Motor neuron (in vitro differentiated cells): ENCODE measurements at regions not wholly inside any gene's neighbourhood (a gene's known extent, or its start where the extent isn't known, plus 50 kb on each side); places are given as distances from the start of the nearest gene placed in this dataset.

ENCODE experiments used
- ATAC-seq, 8 experiments: fragments of 200-7000 bp; cut with Tn5 transposase; replicated peaks in 6 of 8; 2 replicates each; pipeline ENCODE4 v1.8.0; 2021; ENCODE audit warnings: mild to moderate bottlenecking in 8 of 8, moderate library complexity in 8 of 8
- H3K27ac ChIP-seq, 2 donors: fragments of 250-450 bp; sonication (Bioruptor Pico); 2 replicates each; pipeline ENCODE4 v1.9.0; 2021; ENCODE audit warnings: antibody characterized with exemption in 2 of 2, mild to moderate bottlenecking in 2 of 2, moderate library complexity in 1 of 2
- H3K4me1 ChIP-seq, 2 donors: fragments of 250-450 bp; sonication (Bioruptor Pico); replicated peaks in 1 of 2; 2 replicates each; pipeline ENCODE4 v1.6.1; 2021; ENCODE audit warnings: antibody characterized with exemption in 2 of 2, mild to moderate bottlenecking in 2 of 2, moderate library complexity in 1 of 2
- H3K4me3 ChIP-seq, 5 donors: fragments of 250-450 bp; sonication (Bioruptor Pico); 2 replicates each; pipeline ENCODE4 v1.9.0; 2021; ENCODE audit warnings: antibody characterized with exemption in 5 of 5, mild to moderate bottlenecking in 5 of 5, moderate library complexity in 4 of 5
- WGBS, 10 experiments: fragments of 450-650 bp; shearing (Covaris generic); methylation state at CpG; one replicate each; pipeline ENCODE4 v1.0.0; 2022; 5-methylcytosine and 5-hydroxymethylcytosine counted together
- in situ Hi-C, 9 experiments: fragments of 400-800 bp; cut with MboI; loops; one replicate each; pipeline ENCODE4 v1.15.0; 2021; ENCODE audit warnings: low sequenced_read_pairs in 9 of 9, low pct_unique_long_range_greater_than_20kb in 2 of 9; ENCODE audit not compliant: unreplicated experiment in 9 of 9

DNA sequence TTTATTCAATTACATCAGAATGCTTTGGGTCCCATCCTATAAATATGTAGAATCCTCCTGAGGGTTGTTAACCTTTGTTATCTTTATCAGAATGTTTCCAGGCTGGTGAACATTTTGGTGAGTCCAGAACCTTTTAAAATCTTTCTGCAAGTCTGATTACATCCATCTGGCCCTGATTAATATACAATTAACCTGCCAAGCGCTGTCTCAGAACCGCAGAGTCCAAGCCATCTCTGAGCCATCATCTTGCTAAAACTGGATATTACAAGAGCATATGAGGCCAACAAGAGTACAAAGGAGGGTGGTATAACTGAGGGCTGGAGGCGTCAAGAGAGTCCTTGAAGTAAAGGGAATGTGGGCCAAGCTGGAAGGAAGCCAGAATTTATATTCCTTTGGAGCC is 88.6 kb upstream of the ZC3H11B start:
- Histone ChIP-seq H3K4me1 (peaks cover 0 to 8% of the 10 kb centered on the region in 2 donors), H3K4me3 (no peak overlapping the region), H3K27ac (no peak overlapping the region)
- ATAC-seq, result no peak
- WGBS, 10 experiments, result 17 to 90% (median 76%) methylated on average over 1 to 3 of the region's 3 CpGs; no CpG with 5 or more reads in 1 of the 10 experiments
- in situ Hi-C loops, result no loop called here

- 37 to 100% (median 93%) methylated on average over 1 to 5 of the region's 5 CpGs for WGBS, 10 experiments
- Histone ChIP-seq H3K4me3 (no peak overlapping the region), H3K27ac (no peak overlapping the region), H3K4me1 (peaks cover 0 to 8% of the 10 kb centered on the region in 2 donors)
- in situ Hi-C loops, result no loop called here
- no peak for ATAC-seq
Observed at GRCh38 chr1:219699870-219700269, 87.0 kb upstream of the ZC3H11B start.

GRCh38 chr1:219697682-219698081 is 84.8 kb upstream of the ZC3H11B start:
- ATAC-seq, result no peak
- Histone ChIP-seq H3K4me3 (no peak overlapping the region), H3K27ac (no peak overlapping the region), H3K4me1 (peaks cover 0 to under 1% of the 10 kb centered on the region in 2 donors)
- WGBS, 10 experiments, result 0 to 100% (median 80%) methylated on average over 1 of the region's 1 CpG; no CpG with 5 or more reads in 3 of the 10 experiments
- in situ Hi-C loops, result no loop called here

DNA sequence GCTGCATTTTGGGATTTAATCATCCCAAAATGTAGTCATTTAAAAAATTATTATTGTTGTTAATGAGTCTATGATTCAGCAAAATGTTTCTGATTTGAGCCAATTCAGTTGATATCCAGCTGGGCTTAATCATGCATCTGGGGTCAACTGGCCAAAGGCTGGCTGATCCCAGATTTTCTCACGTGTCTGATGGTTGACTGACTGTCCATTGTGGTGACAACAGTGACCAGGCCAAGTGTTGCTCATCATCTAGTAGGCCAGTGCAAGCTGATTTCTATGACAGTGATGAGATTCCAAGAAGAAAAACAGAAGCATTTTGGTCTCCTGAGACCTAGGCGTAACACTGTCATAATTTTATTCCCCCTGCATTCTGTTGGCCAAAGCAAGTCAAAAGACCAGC is 80.1 kb upstream of the ZC3H11B start:
- no peak overlapping the region for H3K27ac ChIP-seq
- WGBS, 10 experiments, result 33 to 100% (median 71%) methylated on average over 1 to 2 of the region's 2 CpGs; no CpG with 5 or more reads in 3 of the 10 experiments
- no peak overlapping the region for H3K4me3 ChIP-seq
- in situ Hi-C loops, result no loop called here
- ATAC-seq, result no peak
- H3K4me1 ChIP-seq, result no peaks in the 10 kb centered on the region

GRCh38 chr1:219689774-219690173 is 76.9 kb upstream of the ZC3H11B start:
- 17 to 66% (median 41%) methylated on average over 1 to 2 of the region's 2 CpGs for WGBS, 10 experiments
- no peaks in the 10 kb centered on the region for H3K4me1 ChIP-seq
- no peak overlapping the region for H3K27ac ChIP-seq
- H3K4me3 ChIP-seq, result no peak overlapping the region
- in situ Hi-C loops, result no loop called here
- ATAC-seq, result no peak

GRCh38 chr1:219687779-219688178 is 74.9 kb upstream of the ZC3H11B start:
- no peaks in the 10 kb centered on the region for H3K4me1 ChIP-seq
- ATAC-seq, result peak in 2 of 8 experiments; percentile 83 to 94
- no peak overlapping the region for H3K4me3 ChIP-seq
- H3K27ac ChIP-seq, result no peak overlapping the region
- in situ Hi-C loops, result no loop called here

- no peaks in the 10 kb centered on the region for H3K4me1 ChIP-seq
- no peak for ATAC-seq
- no peak overlapping the region for H3K4me3 ChIP-seq
- H3K27ac ChIP-seq, result no peak overlapping the region
- WGBS, 10 experiments, result 71 to 100% (median 100%) methylated on average over 1 to 2 of the region's 2 CpGs; no CpG with 5 or more reads in 1 of the 10 experiments
- in situ Hi-C loops, result no loop called here
Observed at GRCh38 chr1:219686171-219686570, 73.3 kb upstream of the ZC3H11B start.

DNA sequence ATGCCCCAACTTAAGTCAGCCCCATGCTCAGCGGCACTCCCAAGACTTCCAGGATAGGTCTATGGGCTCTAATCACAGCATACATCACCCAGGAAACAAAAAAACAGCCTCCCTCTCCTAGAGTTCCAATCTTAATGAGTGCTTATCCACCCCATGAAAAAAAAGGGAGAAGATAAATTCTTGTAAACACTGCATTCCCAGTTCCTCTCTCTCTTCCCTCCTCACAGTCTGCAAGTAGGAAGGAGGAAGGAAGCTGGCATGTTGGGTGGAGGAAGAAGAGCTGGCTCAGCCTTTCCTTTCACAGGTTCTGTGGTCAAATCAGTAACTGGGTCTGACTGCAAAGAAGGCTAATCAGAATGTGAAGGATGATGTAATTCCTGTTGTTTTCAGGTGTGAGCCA is 69.9 kb upstream of the ZC3H11B start:
- ATAC-seq, result no peak
- 83 to 100% (median 100%) methylated on average over 1 of the region's 1 CpG; no CpG with 5 or more reads in 5 of the 10 experiments for WGBS, 10 experiments
- in situ Hi-C loops, result no loop called here
- no peak overlapping the region for H3K4me3 ChIP-seq
- no peaks in the 10 kb centered on the region for H3K4me1 ChIP-seq
- H3K27ac ChIP-seq, result no peak overlapping the region

- ATAC-seq, result no peak
- Histone ChIP-seq H3K4me3 (no peak overlapping the region), H3K27ac (no peak overlapping the region), H3K4me1 (no peaks in the 10 kb centered on the region)
- 14 to 100% (median 91%) methylated on average over 1 of the region's 1 CpG; no CpG with 5 or more reads in 3 of the 10 experiments for WGBS, 10 experiments
- in situ Hi-C loops, result no loop called here
Observed at GRCh38 chr1:219681876-219682275, 69.0 kb upstream of the ZC3H11B start.

GRCh38 chr1:219676012-219676765 is 63.3 kb upstream of the ZC3H11B start:
- H3K4me3 ChIP-seq, result no peak overlapping the region
- H3K27ac ChIP-seq, result no peak overlapping the region
- 15 to 94% (median 90%) methylated on average over 3 to 8 of the region's 8 CpGs for WGBS, 10 experiments
- peak in 1 of 8 experiments; percentile 89 for ATAC-seq
- in situ Hi-C loops, result loop anchor here in 1 of 9 experiments (10.0 kb wide), 1 partner anchor 119 kb away; no protein-coding TSS in a partner anchor
- no peaks in the 10 kb centered on the region for H3K4me1 ChIP-seq

DNA sequence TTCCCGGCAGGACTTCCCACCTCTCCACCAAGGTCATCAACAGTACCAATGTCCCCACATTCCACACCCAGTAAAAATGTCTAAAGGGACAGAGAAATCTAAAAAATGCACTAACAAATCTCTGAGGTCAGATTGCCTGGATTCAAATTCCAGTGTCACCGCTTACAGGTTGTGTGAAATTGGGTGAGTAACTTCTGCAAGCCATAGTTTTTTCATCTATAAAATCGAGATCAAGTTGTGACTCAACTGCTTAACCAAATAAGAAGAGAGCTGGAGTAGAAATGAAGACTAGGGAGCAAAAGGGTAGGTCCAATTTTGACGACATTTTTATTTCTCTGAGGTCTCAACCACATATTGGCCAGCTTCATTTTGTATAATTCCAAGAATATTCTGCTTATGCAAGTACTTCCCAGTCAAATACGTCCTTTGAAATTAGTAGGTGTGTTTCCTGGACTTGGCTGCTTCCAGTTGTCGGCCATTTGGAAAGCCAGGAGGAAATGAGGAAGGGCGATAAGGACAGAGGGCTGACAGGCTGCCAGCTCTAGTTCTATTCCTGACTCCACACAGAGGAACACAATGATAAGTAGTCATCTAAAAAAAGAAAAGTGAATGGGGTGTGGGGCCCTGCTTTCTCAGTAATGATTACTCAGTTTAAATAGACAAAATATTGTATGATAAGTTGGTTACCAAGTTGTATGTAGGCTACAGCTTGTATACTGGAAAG is 57.7 kb upstream of the ZC3H11B start:
- Histone ChIP-seq H3K4me3 (no peak overlapping the region), H3K27ac (no peak overlapping the region), H3K4me1 (no peaks in the 10 kb centered on the region)
- WGBS, 10 experiments, result 20 to 97% (median 81%) methylated on average over 1 to 7 of the region's 7 CpGs
- in situ Hi-C loops, result loop anchor here in 7 of 9 experiments (10.0 to 25.0 kb wide), 3 partner anchors 124 to 1333 kb away; partner anchors contain the start of gene TGFB2 (in 5 of the 7)
- ATAC-seq, result no peak

DNA sequence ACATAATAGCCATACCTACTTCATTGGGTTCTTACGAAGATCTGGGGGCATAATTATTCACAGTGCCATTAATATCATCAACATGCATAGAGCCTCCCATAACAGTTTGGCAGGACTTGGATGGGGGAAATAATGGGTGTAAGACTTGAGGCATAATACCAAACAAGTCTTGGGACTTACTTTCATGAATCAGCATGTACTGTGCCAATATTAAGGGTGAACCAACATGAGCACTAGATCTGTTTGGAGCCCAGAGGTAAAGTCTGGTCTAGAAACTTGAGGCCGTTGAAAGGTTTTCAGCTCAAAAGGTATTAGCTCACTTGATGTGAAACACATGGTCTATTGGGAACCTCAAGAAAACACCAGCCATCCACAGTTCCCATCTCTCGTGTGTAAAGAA is 56.7 kb upstream of the ZC3H11B start:
- ATAC-seq, result no peak
- Histone ChIP-seq H3K4me3 (no peak overlapping the region), H3K4me1 (no peaks in the 10 kb centered on the region), H3K27ac (no peak overlapping the region)
- 17 to 100% (median 88%) methylated on average over 1 to 3 of the region's 3 CpGs; no CpG with 5 or more reads in 1 of the 10 experiments for WGBS, 10 experiments
- in situ Hi-C loops, result loop anchor here in 6 of 9 experiments (25.0 kb wide), 2 partner anchors 1307 to 1332 kb away; partner anchors contain the start of gene TGFB2 (in 5 of the 6)

DNA sequence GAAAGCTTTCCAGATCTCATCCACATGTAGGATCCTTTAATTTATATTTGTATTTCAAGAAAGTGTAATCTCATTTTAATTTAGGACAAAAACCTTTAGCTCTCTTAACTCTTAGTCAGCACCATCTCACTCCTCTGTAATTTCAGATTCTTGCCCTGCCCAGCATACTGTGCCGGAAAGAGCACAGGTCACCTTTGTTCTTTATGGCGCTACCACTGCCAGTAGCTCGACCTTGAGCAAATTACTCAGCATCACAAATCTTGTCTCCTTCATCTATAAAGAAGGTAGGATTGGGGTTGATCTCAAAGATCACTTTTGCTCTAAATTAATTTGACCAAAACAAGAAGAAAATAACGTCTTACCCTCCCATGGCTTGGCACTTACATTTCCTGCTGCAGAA is 56.1 kb upstream of the ZC3H11B start:
- Histone ChIP-seq H3K4me3 (no peak overlapping the region), H3K27ac (no peak overlapping the region), H3K4me1 (no peaks in the 10 kb centered on the region)
- 0 to 90% (median 57%) methylated on average over 1 to 4 of the region's 4 CpGs; no CpG with 5 or more reads in 2 of the 10 experiments for WGBS, 10 experiments
- in situ Hi-C loops, result loop anchor here in 6 of 9 experiments (25.0 kb wide), 2 partner anchors 1307 to 1332 kb away; partner anchors contain the start of gene TGFB2 (in 5 of the 6)
- no peak for ATAC-seq
